ENCODE measurements at regions not wholly inside any gene's neighbourhood (a gene's known extent, or its start where the extent isn't known, plus 50 kb on each side); places are given as distances from the start of the nearest gene placed in this dataset.

DNA sequence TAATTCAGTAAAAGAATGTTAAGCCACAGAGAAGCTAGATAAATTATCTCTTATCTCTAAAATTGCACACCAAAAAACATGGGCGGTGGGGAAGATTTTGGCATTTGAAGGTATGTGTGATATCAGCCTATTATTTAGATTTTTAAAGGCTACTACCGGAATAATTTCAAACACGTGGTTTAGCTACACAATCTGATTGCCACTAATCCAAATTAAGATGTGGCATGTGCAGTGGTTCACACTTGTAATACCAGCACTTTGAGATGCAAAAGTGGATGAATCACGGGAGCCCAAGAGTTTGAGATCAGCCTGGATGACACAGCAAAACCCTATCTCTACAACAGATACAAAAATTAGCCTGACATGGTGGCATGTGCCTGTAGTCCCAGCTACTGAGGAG, 584.5 kb downstream of the HS3ST4 start:
- no peak overlapping the region for H3K4me3 ChIP-seq (ENCODE audit: low read depth, low read length)
- TF ChIP-seq POLR2A (IDR thresholded peaks at IDR 0.05; ENCODE audit: extremely low read depth, insufficient read length) = no peak
- TF ChIP-seq, protein P1, sequence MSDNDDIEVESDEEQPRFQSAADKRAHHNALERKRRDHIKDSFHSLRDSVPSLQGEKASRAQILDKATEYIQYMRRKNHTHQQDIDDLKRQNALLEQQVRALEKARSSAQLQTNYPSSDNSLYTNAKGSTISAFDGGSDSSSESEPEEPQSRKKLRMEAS (IDR thresholded peaks at IDR 0.05; ENCODE audit: low read depth, low read length) = no peak
- TF ChIP-seq, protein P2, sequence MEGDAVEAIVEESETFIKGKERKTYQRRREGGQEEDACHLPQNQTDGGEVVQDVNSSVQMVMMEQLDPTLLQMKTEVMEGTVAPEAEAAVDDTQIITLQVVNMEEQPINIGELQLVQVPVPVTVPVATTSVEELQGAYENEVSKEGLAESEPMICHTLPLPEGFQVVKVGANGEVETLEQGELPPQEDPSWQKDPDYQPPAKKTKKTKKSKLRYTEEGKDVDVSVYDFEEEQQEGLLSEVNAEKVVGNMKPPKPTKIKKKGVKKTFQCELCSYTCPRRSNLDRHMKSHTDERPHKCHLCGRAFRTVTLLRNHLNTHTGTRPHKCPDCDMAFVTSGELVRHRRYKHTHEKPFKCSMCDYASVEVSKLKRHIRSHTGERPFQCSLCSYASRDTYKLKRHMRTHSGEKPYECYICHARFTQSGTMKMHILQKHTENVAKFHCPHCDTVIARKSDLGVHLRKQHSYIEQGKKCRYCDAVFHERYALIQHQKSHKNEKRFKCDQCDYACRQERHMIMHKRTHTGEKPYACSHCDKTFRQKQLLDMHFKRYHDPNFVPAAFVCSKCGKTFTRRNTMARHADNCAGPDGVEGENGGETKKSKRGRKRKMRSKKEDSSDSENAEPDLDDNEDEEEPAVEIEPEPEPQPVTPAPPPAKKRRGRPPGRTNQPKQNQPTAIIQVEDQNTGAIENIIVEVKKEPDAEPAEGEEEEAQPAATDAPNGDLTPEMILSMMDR (IDR thresholded peaks at IDR 0.05; ENCODE audit: low read depth, low read length) = no peak
- no peak for TF ChIP-seq MYC (IDR thresholded peaks at IDR 0.05; ENCODE audit: low read depth, low read length)
- no peak for DNase-seq (ENCODE audit: low read depth)

DNA sequence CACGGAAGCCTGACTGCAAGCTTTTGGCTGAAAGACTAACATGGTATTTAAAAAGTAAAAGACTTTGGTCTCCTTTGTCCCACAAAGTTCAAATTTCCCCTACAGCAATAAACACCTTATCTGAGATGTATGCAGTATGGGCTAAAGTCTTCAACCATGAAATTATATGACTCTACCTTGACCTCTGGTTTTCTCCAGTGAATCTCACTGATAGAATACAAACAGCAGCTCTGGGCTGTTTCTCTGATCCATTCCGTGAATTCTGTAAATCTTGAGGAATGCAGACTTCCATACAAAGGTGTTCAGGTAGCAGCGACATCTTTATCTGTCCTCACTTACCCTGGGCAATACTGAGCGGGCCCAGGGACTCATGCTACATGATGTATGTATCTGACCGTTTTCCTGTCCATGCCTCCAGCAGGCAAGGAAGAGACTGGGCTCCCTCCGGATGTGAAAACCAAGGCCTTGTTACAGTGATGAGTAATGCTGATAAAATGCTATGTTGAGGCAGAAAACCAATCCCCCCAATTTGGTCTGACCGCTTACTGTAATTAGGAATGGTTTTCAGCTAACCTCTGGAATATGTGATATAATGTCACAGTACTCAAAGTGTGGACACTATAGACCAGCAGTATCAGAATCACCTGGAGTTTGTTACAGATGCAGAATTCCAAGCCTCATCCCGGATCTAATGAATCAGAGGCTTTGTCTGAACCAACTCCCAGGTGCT, 589.8 kb downstream of the HS3ST4 start:
- H3K4me3 ChIP-seq (ENCODE audit: low read depth, low read length) = no peak overlapping the region
- DNase-seq (ENCODE audit: low read depth) = no peak
- TF ChIP-seq, protein P1 (IDR thresholded peaks at IDR 0.05; ENCODE audit: low read depth, low read length) = no peak
- TF ChIP-seq, protein P2 (IDR thresholded peaks at IDR 0.05; ENCODE audit: low read depth, low read length) = no peak
- TF ChIP-seq MYC (IDR thresholded peaks at IDR 0.05; ENCODE audit: low read depth, low read length) (no peak), POLR2A (IDR thresholded peaks at IDR 0.05; ENCODE audit: extremely low read depth, insufficient read length) (no peak)

DNA sequence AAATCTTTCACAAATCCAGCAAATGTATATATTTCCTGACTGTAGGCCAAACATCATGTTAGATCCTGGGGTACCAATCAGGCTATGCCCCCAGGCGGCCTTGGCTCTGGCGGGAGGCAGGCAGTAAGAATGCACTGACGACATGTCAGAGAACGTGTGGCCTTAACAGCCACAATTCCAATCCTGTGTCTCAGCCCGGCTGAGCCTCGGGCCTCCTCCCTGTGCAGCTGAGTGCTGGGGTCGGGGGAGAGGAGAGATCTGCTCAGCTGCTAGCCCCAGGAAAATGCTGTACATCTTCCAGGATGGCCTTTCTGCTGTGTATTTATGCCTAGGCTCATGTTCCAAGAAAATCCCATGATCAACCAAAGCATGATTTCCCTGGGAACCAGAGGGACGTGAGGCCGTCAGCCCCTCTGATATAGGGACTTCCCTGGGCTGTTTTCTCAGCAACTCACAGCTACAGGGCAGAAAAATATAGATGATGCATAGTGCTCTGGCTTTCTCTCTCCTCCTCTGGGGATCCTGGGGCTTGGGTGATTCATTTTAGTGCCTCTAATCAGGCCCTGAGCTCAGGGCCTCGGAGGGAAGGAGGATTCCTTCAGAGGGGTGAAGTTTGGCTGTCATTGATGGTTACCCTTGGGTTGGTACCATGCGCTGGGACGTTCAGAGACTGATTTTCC, 604.0 kb downstream of the HS3ST4 start:
- no peak for DNase-seq (ENCODE audit: low read depth)
- TF ChIP-seq, protein P1 (IDR thresholded peaks at IDR 0.05; ENCODE audit: low read depth, low read length) = no peak
- TF ChIP-seq MYC (IDR thresholded peaks at IDR 0.05; ENCODE audit: low read depth, low read length) (no peak), POLR2A (IDR thresholded peaks at IDR 0.05; ENCODE audit: extremely low read depth, insufficient read length) (no peak)
- TF ChIP-seq, protein P2 (IDR thresholded peaks at IDR 0.05; ENCODE audit: low read depth, low read length) = no peak
- no peak overlapping the region for H3K4me3 ChIP-seq (ENCODE audit: low read depth, low read length)

DNA sequence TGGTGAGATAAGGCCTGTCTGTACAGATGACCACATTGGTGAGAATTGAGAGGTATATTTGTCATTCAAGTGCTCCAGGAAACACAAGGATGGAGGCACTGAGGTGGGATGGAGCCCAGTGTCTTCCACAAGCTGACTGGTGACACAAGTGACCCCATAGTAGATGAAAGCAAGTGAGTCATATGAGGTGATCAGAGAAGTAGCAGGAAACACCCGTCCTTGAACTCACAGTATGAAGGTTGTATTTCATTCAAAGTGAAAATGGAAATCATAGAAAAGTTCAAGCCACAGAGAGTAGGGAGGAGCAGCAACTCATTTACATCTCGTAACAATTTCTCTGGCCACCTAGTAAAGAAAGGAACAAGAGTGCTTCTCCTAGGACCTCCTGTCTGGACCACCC, 609.8 kb downstream of the HS3ST4 start:
- H3K4me3 ChIP-seq (ENCODE audit: low read depth, low read length) = no peak overlapping the region
- no peak for TF ChIP-seq MYC (IDR thresholded peaks at IDR 0.05; ENCODE audit: low read depth, low read length)
- TF ChIP-seq POLR2A (IDR thresholded peaks at IDR 0.05; ENCODE audit: extremely low read depth, insufficient read length) = no peak
- TF ChIP-seq, protein P2 (IDR thresholded peaks at IDR 0.05; ENCODE audit: low read depth, low read length) = no peak
- TF ChIP-seq, protein P1 (IDR thresholded peaks at IDR 0.05; ENCODE audit: low read depth, low read length) = no peak
- DNase-seq (ENCODE audit: low read depth) = no peak

DNA sequence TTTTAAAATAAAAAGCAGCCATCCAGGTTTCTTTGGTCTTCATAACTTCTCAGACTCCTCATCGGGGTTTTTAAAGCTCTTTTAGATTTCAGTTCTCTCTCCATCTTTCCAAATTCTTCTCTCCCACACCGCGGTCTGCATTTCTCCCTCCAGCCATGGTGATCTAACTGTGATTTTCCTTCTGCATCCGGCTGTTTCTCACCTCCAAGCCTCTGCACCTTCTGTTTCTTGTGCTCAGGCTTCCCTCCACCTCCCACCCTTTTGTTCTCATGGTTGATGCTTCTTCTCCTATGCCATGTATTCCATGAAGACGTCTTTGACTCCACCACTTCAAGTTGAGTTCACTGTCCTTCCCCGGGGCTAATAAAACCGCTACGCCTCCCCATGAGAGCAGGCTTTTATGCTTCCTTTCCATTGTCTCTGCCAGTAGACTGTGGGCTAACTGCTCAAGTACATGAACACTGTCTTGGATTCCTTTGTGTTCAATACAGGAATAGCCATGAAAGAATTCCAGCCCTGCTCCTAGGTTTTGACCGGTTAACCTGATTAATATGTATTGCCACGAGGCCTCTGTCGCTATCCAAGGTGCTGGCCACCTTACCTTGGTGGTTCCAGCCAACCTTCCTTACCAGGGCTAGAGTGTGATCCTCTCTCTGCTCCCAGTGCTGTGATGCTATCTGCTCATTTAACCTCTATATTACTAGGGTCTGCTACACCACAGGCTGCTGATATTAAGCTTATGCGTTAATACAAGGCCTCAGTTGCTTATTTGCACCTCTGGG, 625.1 kb downstream of the HS3ST4 start:
- H3K4me3 ChIP-seq (ENCODE audit: low read depth, low read length) = no peak overlapping the region
- DNase-seq (ENCODE audit: low read depth) = peak; percentile 5
- TF ChIP-seq MYC (IDR thresholded peaks at IDR 0.05; ENCODE audit: low read depth, low read length) (no peak), POLR2A (IDR thresholded peaks at IDR 0.05; ENCODE audit: extremely low read depth, insufficient read length) (no peak)
- TF ChIP-seq, protein P1 (IDR thresholded peaks at IDR 0.05; ENCODE audit: low read depth, low read length) = no peak
- TF ChIP-seq, protein P2 (IDR thresholded peaks at IDR 0.05; ENCODE audit: low read depth, low read length) = no peak
